ENCODE measurements at regions not wholly inside any gene's neighbourhood (a gene's known extent, or its start where the extent isn't known, plus 50 kb on each side); places are given as distances from the start of the nearest gene placed in this dataset.

DNA sequence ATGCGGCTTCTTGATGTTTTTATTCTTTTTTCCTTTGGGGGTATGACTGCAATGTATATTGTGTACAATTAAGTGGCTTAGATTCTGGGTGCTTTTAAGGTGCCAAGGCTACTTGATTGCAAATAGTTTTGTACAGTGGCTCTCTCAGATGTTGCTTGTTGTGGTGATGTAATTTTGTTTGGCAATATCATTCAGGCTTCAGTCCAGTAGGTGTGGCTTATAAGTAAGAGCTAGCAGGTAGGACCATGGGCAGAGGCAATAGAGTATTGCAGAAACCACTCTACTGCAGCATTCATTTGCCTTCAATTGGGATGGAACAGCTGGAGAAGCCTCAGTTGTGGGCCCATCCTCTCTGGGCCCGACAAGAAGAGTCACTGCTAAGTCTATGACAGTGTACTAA is 407.9 kb upstream of the MAN1A1 start:
- no peak overlapping the region for H4K91ac ChIP-seq (ENCODE audit: insufficient read length, low read depth, low read length)
- H3K23ac ChIP-seq (ENCODE audit: insufficient read length, low read depth, low read length), result no peak overlapping the region
- Mint-ChIP-seq H3K36me3 (ENCODE audit: insufficient read depth in 1 of 3, low read depth in 3 of 3) (no peaks in the 10 kb centered on the region), H3K4me3 (no peak overlapping the region), H3K9me3 (no peaks in the 10 kb centered on the region), H3K4me1 (no peaks in the 10 kb centered on the region), H3K27me3 (ENCODE audit: low read depth) (no peaks in the 10 kb centered on the region; the same call in 1 of the 2 replicates), H3K27ac (no peak overlapping the region)
- H2BK15ac ChIP-seq (ENCODE audit: low read depth, low read length), result no peak overlapping the region
- no peak overlapping the region for H3K14ac ChIP-seq (ENCODE audit: insufficient read depth, low read length)
- no peak overlapping the region for H2BK5ac ChIP-seq (ENCODE audit: insufficient read length, low read length)
- H2AFZ ChIP-seq (ENCODE audit: low read length), result no peak overlapping the region
- H3K56ac ChIP-seq (ENCODE audit: insufficient read length, low read depth, low read length), result no peak overlapping the region
- no peak overlapping the region for H4K5ac ChIP-seq (ENCODE audit: insufficient read length, low read depth, low read length)
- TF ChIP-seq, protein P1, sequence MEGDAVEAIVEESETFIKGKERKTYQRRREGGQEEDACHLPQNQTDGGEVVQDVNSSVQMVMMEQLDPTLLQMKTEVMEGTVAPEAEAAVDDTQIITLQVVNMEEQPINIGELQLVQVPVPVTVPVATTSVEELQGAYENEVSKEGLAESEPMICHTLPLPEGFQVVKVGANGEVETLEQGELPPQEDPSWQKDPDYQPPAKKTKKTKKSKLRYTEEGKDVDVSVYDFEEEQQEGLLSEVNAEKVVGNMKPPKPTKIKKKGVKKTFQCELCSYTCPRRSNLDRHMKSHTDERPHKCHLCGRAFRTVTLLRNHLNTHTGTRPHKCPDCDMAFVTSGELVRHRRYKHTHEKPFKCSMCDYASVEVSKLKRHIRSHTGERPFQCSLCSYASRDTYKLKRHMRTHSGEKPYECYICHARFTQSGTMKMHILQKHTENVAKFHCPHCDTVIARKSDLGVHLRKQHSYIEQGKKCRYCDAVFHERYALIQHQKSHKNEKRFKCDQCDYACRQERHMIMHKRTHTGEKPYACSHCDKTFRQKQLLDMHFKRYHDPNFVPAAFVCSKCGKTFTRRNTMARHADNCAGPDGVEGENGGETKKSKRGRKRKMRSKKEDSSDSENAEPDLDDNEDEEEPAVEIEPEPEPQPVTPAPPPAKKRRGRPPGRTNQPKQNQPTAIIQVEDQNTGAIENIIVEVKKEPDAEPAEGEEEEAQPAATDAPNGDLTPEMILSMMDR (conservative IDR thresholded peaks at IDR 0.05), result no peak
- no peaks in the 10 kb centered on the region for H3K79me2 ChIP-seq (ENCODE audit: insufficient read depth, low read length)
- no peak overlapping the region for H2AK5ac ChIP-seq (ENCODE audit: insufficient read length, low read length)
- no peak for DNase-seq
- H2BK12ac ChIP-seq (ENCODE audit: insufficient read length, low read depth, low read length), result no peak overlapping the region
- H3K4me2 ChIP-seq (ENCODE audit: insufficient read depth, insufficient read length, low read length), result no peak overlapping the region
- H3K4ac ChIP-seq (ENCODE audit: low read depth, low read length), result no peak overlapping the region
- no peak overlapping the region for H3K18ac ChIP-seq (ENCODE audit: insufficient read length, low read depth, low read length)
- H3K9me3 ChIP-seq (ENCODE audit: control insufficient read depth, low read depth, low read length), result no peaks in the 10 kb centered on the region
- no peak overlapping the region for H4K8ac ChIP-seq (replicated peaks; ENCODE audit: insufficient read length, low read depth, low read length)
- WGBS (ENCODE audit: extremely low coverage, insufficient read length, low lambda C conversion rate), result no CpG with 5 or more reads among the region's 2 CpGs
- no peaks in the 10 kb centered on the region for H3K27me3 ChIP-seq (ENCODE audit: insufficient read depth, low read length)
- no peaks in the 10 kb centered on the region for H4K20me1 ChIP-seq (ENCODE audit: control insufficient read depth, insufficient read depth, insufficient read length)
- H3K4me1 ChIP-seq (ENCODE audit: insufficient read depth, low read length), result no peaks in the 10 kb centered on the region
- H3T11ph ChIP-seq (ENCODE audit: low read length), result no peak overlapping the region
- H3K23me2 ChIP-seq (ENCODE audit: insufficient read length, low read depth, low read length, poor library complexity, severe bottlenecking), result no peaks in the 10 kb centered on the region
- H3K9ac ChIP-seq (ENCODE audit: extremely low read depth, insufficient read length, low read length), result no peak overlapping the region
- H3K79me1 ChIP-seq (ENCODE audit: insufficient read depth, low read depth, low read length, poor library complexity, severe bottlenecking), result no peaks in the 10 kb centered on the region
- H2BK20ac ChIP-seq (ENCODE audit: low read depth, low read length, poor library complexity, severe bottlenecking), result no peak overlapping the region
- no peak overlapping the region for H2BK120ac ChIP-seq (ENCODE audit: low read depth, low read length, poor library complexity, severe bottlenecking)
- no peak overlapping the region for H3K27ac ChIP-seq (ENCODE audit: insufficient read length, low read depth, low read length)

Data from H9 (cell line).